HCT116 (cell line): ENCODE measurements at regions not wholly inside any gene's neighbourhood (a gene's known extent, or its start where the extent isn't known, plus 50 kb on each side); places are given as distances from the start of the nearest gene placed in this dataset.

Experiments used
- ATAC-seq: fragments of 200-7000 bp; cut with Tn5 transposase; 2 replicates; pipeline ENCODE4 v1.9.1; 2020; ENCODE audit warnings: mild to moderate bottlenecking, moderate library complexity
- BruUV-seq: library from RNA; stranded (reverse); fragments of 400-500 nt; replicated peaks from 2 replicates; lab custom pipeline; 2021; lab: Mats Ljungman, UMichigan
- CTCF ChIA-PET: fragments of 300-600 bp; sonication (Branson Sonifier 250); formaldehyde crosslinking; loops from one replicate; lab custom pipeline; 2021; ENCODE audit warnings: antibody characterized with exemption; lab: Charles Lee
- POLR2A ChIA-PET: fragments of 300-600, 350-600 bp; sonication (Branson Sonifier 250); formaldehyde crosslinking; loops from one replicate; lab custom pipeline; 2021; ENCODE audit warnings: antibody characterized with exemption; lab: Charles Lee
- RAD21 ChIA-PET, 2 experiments: fragments of 300-600 bp; sonication (Branson Sonifier 250); formaldehyde crosslinking; loops; one replicate each; lab custom pipeline; 2023; ENCODE audit warnings: low total read pairs in 2 of 2; ENCODE audit not compliant: uncharacterized antibody in 2 of 2, unreplicated experiment in 2 of 2, low non-redundant PET in 1 of 2; lab: Charles Lee
- DNase-seq: peaks from one replicate; pipeline ENCODE4 v3.0.0-alpha.2; 2010; ENCODE audit warnings: low read depth, low spot score
- H2AFZ ChIP-seq: fragments of 200-600 bp; shearing (Covaris generic), sonication (generic); 2 replicates; pipeline ENCODE4 v1.6.1; 2017; ENCODE audit warnings: low read depth, mixed run types, mixed read lengths, antibody characterized with exemption, low read length; ENCODE audit not compliant: poor library complexity, severe bottlenecking
- H3K27ac ChIP-seq: 2 replicates; pipeline ENCODE4 v1.5.1; 2012; ENCODE audit warnings: low read depth, low read length
- H3K27me3 ChIP-seq: fragments of 200-600 bp; sonication (generic); 2 replicates; pipeline ENCODE4 v1.6.1; 2016; ENCODE audit warnings: mixed run types, low read length, mixed read lengths; ENCODE audit not compliant: insufficient read depth
- H3K36me3 ChIP-seq, 2 experiments: fragments of 200-500 bp in 1 of 2; fragments of 200-600 bp in 1 of 2; sonication (Bioruptor generic) in 1 of 2; sonication (generic) in 1 of 2; 2 replicates each; pipeline versions ENCODE4 v1.5.1 to v1.6.1; 2014 to 2016; ENCODE audit warnings: low read length in 2 of 2, inconsistent platforms in 1 of 2, mixed read lengths in 1 of 2, mixed run types in 1 of 2; ENCODE audit not compliant: insufficient read depth in 2 of 2, control insufficient read depth in 1 of 2
- H3K4me1 ChIP-seq, 2 experiments: fragments of 200-600 bp in 1 of 2; sonication (generic) in 1 of 2; 2 replicates each; pipeline versions ENCODE4 v1.5.1 to v1.6.1; 2012 to 2017; ENCODE audit warnings: low read length in 2 of 2, inconsistent platforms in 1 of 2, mild to moderate bottlenecking in 1 of 2, mixed read lengths in 1 of 2, mixed run types in 1 of 2, moderate library complexity in 1 of 2; ENCODE audit not compliant: insufficient read depth in 2 of 2, control insufficient read depth in 1 of 2
- H3K4me2 ChIP-seq: fragments of 200-600 bp; sonication (generic); 2 replicates; pipeline ENCODE4 v1.6.1; 2017; ENCODE audit warnings: mixed run types, low read length, mixed read lengths
- H3K4me3 ChIP-seq, 2 experiments: fragments of 200-600 bp in 1 of 2; sonication (generic) in 1 of 2; replicated peaks in 1 of 2; 2 replicates each; pipeline ENCODE4 v1.5.1; 2011 to 2016; ENCODE audit warnings: low read length in 2 of 2, control low read depth in 1 of 2, low read depth in 1 of 2, mild to moderate bottlenecking in 1 of 2, mixed read lengths in 1 of 2, mixed run types in 1 of 2
- H3K79me2 ChIP-seq: fragments of 200-600 bp; sonication (generic); 2 replicates; pipeline ENCODE4 v1.6.1; 2017; ENCODE audit warnings: mild to moderate bottlenecking, mixed run types, low read length, moderate library complexity, mixed read lengths; ENCODE audit not compliant: insufficient read depth
- H3K9ac ChIP-seq: fragments of 200-600 bp; sonication (generic); 2 replicates; pipeline ENCODE4 v1.6.1; 2016; ENCODE audit warnings: low read length, mixed read lengths
- H3K9me2 ChIP-seq: fragments of 200-600 bp; sonication (generic), shearing (Covaris generic); 2 replicates; pipeline ENCODE4 v1.6.1; 2017; ENCODE audit warnings: mixed run types, mild to moderate bottlenecking, moderate library complexity; ENCODE audit not compliant: insufficient read depth
- H3K9me3 ChIP-seq, 2 experiments: fragments of 200-500 bp in 1 of 2; fragments of 200-600 bp in 1 of 2; sonication (Bioruptor generic) in 1 of 2; sonication (generic) in 1 of 2; 2 replicates each; pipeline ENCODE4 v1.6.1; 2014 to 2017; ENCODE audit warnings: low read length in 2 of 2, mixed read lengths in 2 of 2, inconsistent platforms in 1 of 2, low read depth in 1 of 2, mild to moderate bottlenecking in 1 of 2, mixed run types in 1 of 2, moderate library complexity in 1 of 2; ENCODE audit not compliant: control insufficient read depth in 1 of 2, insufficient read depth in 1 of 2
- H4K20me1 ChIP-seq: fragments of 200-600 bp; sonication (generic), shearing (Covaris generic); 2 replicates; pipeline ENCODE4 v1.6.1; 2017; ENCODE audit warnings: mixed run types, mild to moderate bottlenecking, moderate library complexity; ENCODE audit not compliant: insufficient read depth
- ATF3 ChIP-seq: IDR thresholded peaks from 2 replicates; pipeline ENCODE4 v1.6.1; 2012
- CBX3 ChIP-seq: IDR thresholded peaks from 2 replicates; pipeline ENCODE4 v1.6.1; 2012; ENCODE audit warnings: low read depth
- CTCF ChIP-seq, 3 experiments: fragments of 200-600 bp in 1 of 3; sonication (generic) in 1 of 3; IDR thresholded peaks in 2 of 3; conservative IDR thresholded peaks in 1 of 3; 2 replicates each; pipeline ENCODE4 v1.5.1; 2012 to 2017; ENCODE audit warnings: low read depth in 2 of 3, low read length in 2 of 3, antibody characterized with exemption in 1 of 3, borderline replicate concordance in 1 of 3, control low read depth in 1 of 3, mild to moderate bottlenecking in 1 of 3, mixed read lengths in 1 of 3, mixed run types in 1 of 3, moderate library complexity in 1 of 3; ENCODE audit not compliant: insufficient read depth in 1 of 3
- EGR1 ChIP-seq: IDR thresholded peaks from 2 replicates; pipeline ENCODE4 v1.6.1; 2012; ENCODE audit warnings: low read depth
- ELF1 ChIP-seq: IDR thresholded peaks from 2 replicates; pipeline ENCODE4 v1.6.1; 2012; ENCODE audit warnings: low read depth, borderline replicate concordance
- EZH2phosphoT487 ChIP-seq: fragments of 200-600 bp; IDR thresholded peaks from 2 replicates; pipeline ENCODE4 v1.6.1; 2018; ENCODE audit warnings: antibody characterized with exemption, borderline replicate concordance
- FOSL1 ChIP-seq: IDR thresholded peaks from 2 replicates; pipeline ENCODE4 v1.6.1; 2012; ENCODE audit warnings: low read depth
- JUND ChIP-seq: IDR thresholded peaks from 2 replicates; pipeline ENCODE4 v1.6.1; 2012
- MAX ChIP-seq: IDR thresholded peaks from 2 replicates; pipeline ENCODE4 v1.6.1; 2012
- POLR2AphosphoS5 ChIP-seq: IDR thresholded peaks from 2 replicates; pipeline ENCODE4 v1.6.1; 2011; ENCODE audit warnings: mild to moderate bottlenecking, low read depth, low read length, moderate library complexity
- RAD21 ChIP-seq: IDR thresholded peaks from 2 replicates; pipeline ENCODE4 v1.6.1; 2012; ENCODE audit warnings: low read depth, mild to moderate bottlenecking
- REST ChIP-seq: IDR thresholded peaks from 2 replicates; pipeline ENCODE4 v1.6.1; 2012; ENCODE audit warnings: low read depth
- SIN3A ChIP-seq: IDR thresholded peaks from 2 replicates; pipeline ENCODE4 v1.6.1; 2012; ENCODE audit warnings: low read depth
- SP1 ChIP-seq: IDR thresholded peaks from 2 replicates; pipeline ENCODE4 v1.6.1; 2012; ENCODE audit warnings: low read depth
- SRF ChIP-seq: IDR thresholded peaks from 2 replicates; pipeline ENCODE4 v1.6.1; 2012; ENCODE audit warnings: low read depth
- TCF7L2 ChIP-seq: IDR thresholded peaks from 2 replicates; pipeline ENCODE4 v1.7.0; 2011; ENCODE audit warnings: borderline replicate concordance, inconsistent platforms; ENCODE audit not compliant: insufficient read depth, insufficient read length; ENCODE audit errors: extremely low read depth
- YY1 ChIP-seq: IDR thresholded peaks from 2 replicates; pipeline ENCODE4 v1.6.1; 2011; ENCODE audit warnings: low read length, low read depth, moderate library complexity, mild to moderate bottlenecking; ENCODE audit not compliant: insufficient replicate concordance; ENCODE audit errors: extremely low read depth
- ZBTB33 ChIP-seq: IDR thresholded peaks from 2 replicates; pipeline ENCODE4 v1.6.1; 2011; ENCODE audit warnings: mild to moderate bottlenecking, low read length, moderate library complexity; ENCODE audit not compliant: insufficient replicate concordance; ENCODE audit errors: extremely low read depth
- ZFX ChIP-seq: fragments of 450-650 bp; IDR thresholded peaks from 2 replicates; pipeline ENCODE4 v1.6.1; 2017
- ZNF274 ChIP-seq: fragments of 200-500 bp; sonication (Bioruptor generic); IDR thresholded peaks from 2 replicates; pipeline ENCODE4 v1.6.1; 2014; ENCODE audit warnings: mild to moderate bottlenecking, low read depth, low read length, inconsistent platforms
- intact Hi-C: fragments of 100-400 bp; cut with micrococcal nuclease; formaldehyde crosslinking; loops from 2 replicates; pipeline ENCODE4 v1.10.0; 2022

GRCh38 chr14:29388571-29388970 lies 539.1 kb downstream of the PRKD1 start:
- H3K79me2 ChIP-seq = no peaks in the 10 kb centered on the region
- intact Hi-C loops = no loop called here
- CTCF ChIA-PET = no interaction called here
- TF ChIP-seq SP1 (no peak), ELF1 (no peak), MAX (no peak), ZNF274 (no peak), REST (no peak), YY1 (no peak), JUND (no peak), SRF (no peak), ZFX (no peak), FOSL1 (no peak), RAD21 (no peak), TCF7L2 (no peak), EZH2phosphoT487 (no peak), ZBTB33 (no peak), EGR1 (no peak), ATF3 (no peak), CTCF (IDR thresholded peaks at IDR 0.05 in 2 of 3, conservative IDR thresholded peaks at IDR 0.05 in 1 of 3; ENCODE audit: borderline replicate concordance in 1 of 3, insufficient read depth in 1 of 3, low read depth in 2 of 3, low read length in 2 of 3) (no peak), SIN3A (no peak), POLR2AphosphoS5 (no peak), CBX3 (no peak)
- H3K4me3 ChIP-seq = no peak overlapping the region
- RAD21 ChIA-PET = no interaction called here
- H4K20me1 ChIP-seq = no peaks in the 10 kb centered on the region
- POLR2A ChIA-PET = no interaction called here
- H3K9ac ChIP-seq = no peak overlapping the region
- H3K36me3 ChIP-seq = no peaks in the 10 kb centered on the region
- H2AFZ ChIP-seq = no peak overlapping the region
- H3K4me2 ChIP-seq = no peak overlapping the region
- peaks cover 10 to 36% of the 10 kb centered on the region in 2 experiments; a peak in 2 of 4 replicates for H3K9me3 ChIP-seq
- no peaks in the 10 kb centered on the region for H3K9me2 ChIP-seq
- no peak for ATAC-seq
- no peaks in the 10 kb centered on the region for H3K4me1 ChIP-seq
- BruUV-seq = no TSS peak
- no peaks in the 10 kb centered on the region for H3K27me3 ChIP-seq
- H3K27ac ChIP-seq = no peak overlapping the region
- no peak for DNase-seq
